ENCODE measurements at regions not wholly inside any gene's neighbourhood (a gene's known extent, or its start where the extent isn't known, plus 50 kb on each side); places are given as distances from the start of the nearest gene placed in this dataset.

GRCh38 chr15:101551696-101552591 is 62.4 kb upstream of the PCSK6 start:
- no peak for DNase-seq (ENCODE audit: low read depth in 2 of 2)

GRCh38 chr15:101550124-101550523 is 60.6 kb upstream of the PCSK6 start:
- no peak for DNase-seq (ENCODE audit: low read depth in 2 of 2)

- DNase-seq (ENCODE audit: low read depth in 2 of 2) = no peak
Observed at GRCh38 chr15:101549647-101550046, 60.1 kb upstream of the PCSK6 start.

GRCh38 chr15:101547737-101548136 is 58.2 kb upstream of the PCSK6 start:
- no peak for DNase-seq (ENCODE audit: low read depth in 2 of 2)

- DNase-seq (ENCODE audit: low read depth in 2 of 2) = no peak
Observed at GRCh38 chr15:101545548-101546505, 56.3 kb upstream of the PCSK6 start.

- DNase-seq (ENCODE audit: low read depth in 2 of 2) = no peak
Observed at GRCh38 chr15:101544613-101544945, 55.1 kb upstream of the PCSK6 start.

- DNase-seq (ENCODE audit: low read depth in 2 of 2) = no peak
Observed at GRCh38 chr15:101543926-101544612, 54.6 kb upstream of the PCSK6 start.

- no peak for DNase-seq (ENCODE audit: low read depth in 2 of 2)
Observed at GRCh38 chr15:101543431-101543830, 53.9 kb upstream of the PCSK6 start.

- no peak for DNase-seq (ENCODE audit: low read depth in 2 of 2)
Observed at GRCh38 chr15:101543026-101543390, 53.5 kb upstream of the PCSK6 start.

GRCh38 chr15:101542306-101543025 is 53.0 kb upstream of the PCSK6 start:
- DNase-seq (ENCODE audit: low read depth in 2 of 2) = peak; percentile 7 to 27

- no peak for DNase-seq (ENCODE audit: low read depth in 2 of 2)
Observed at GRCh38 chr15:101541501-101542292, 52.2 kb upstream of the PCSK6 start.

GRCh38 chr15:101540480-101541239 is 51.2 kb upstream of the PCSK6 start:
- no peak for DNase-seq (ENCODE audit: low read depth in 2 of 2)

- no peak for DNase-seq (ENCODE audit: low read depth in 2 of 2)
Observed at GRCh38 chr15:101539930-101540329, 50.4 kb upstream of the PCSK6 start.

- no peak for DNase-seq (ENCODE audit: low read depth in 2 of 2)
Observed at GRCh38 chr15:101539492-101539891, 50.0 kb upstream of the PCSK6 start.
